ENCODE measurements at regions not wholly inside any gene's neighbourhood (a gene's known extent, or its start where the extent isn't known, plus 50 kb on each side); places are given as distances from the start of the nearest gene placed in this dataset.

- peak; percentile 63 for DNase-seq (ENCODE audit: low read depth)
- TF ChIP-seq CTCF (IDR thresholded peaks at IDR 0.05; ENCODE audit: insufficient read depth, low read depth, low read length) = no peak
- no peak overlapping the region for H3K4me3 ChIP-seq (ENCODE audit: low read depth, low read length)
Measured at GRCh38 chr6:144899161-144899560, 614.0 kb downstream of the UTRN start.

- H3K4me3 ChIP-seq (ENCODE audit: low read depth, low read length) = no peak overlapping the region
- DNase-seq (ENCODE audit: low read depth) = no peak
- TF ChIP-seq CTCF (IDR thresholded peaks at IDR 0.05; ENCODE audit: insufficient read depth, low read depth, low read length) = no peak
Measured at GRCh38 chr6:144901412-144901811, 616.3 kb downstream of the UTRN start.

GRCh38 chr6:144908004-144908403 is 622.9 kb downstream of the UTRN start:
- no peak for TF ChIP-seq CTCF (IDR thresholded peaks at IDR 0.05; ENCODE audit: insufficient read depth, low read depth, low read length)
- DNase-seq (ENCODE audit: low read depth) = no peak

GRCh38 chr6:144909753-144910285 is 624.7 kb downstream of the UTRN start:
- no peak for TF ChIP-seq CTCF (IDR thresholded peaks at IDR 0.05; ENCODE audit: insufficient read depth, low read depth, low read length)
- H3K4me3 ChIP-seq (ENCODE audit: low read depth, low read length) = no peak overlapping the region
- no peak for DNase-seq (ENCODE audit: low read depth)

More at GRCh38 chr6:144908004-144908403, 622.9 kb downstream of the UTRN start:
- H3K4me3 ChIP-seq (ENCODE audit: low read depth, low read length) = no peak overlapping the region

- no peak for DNase-seq (ENCODE audit: low read depth)
- no peak overlapping the region for H3K4me3 ChIP-seq (ENCODE audit: low read depth, low read length)
- no peak for TF ChIP-seq CTCF (IDR thresholded peaks at IDR 0.05; ENCODE audit: insufficient read depth, low read depth, low read length)
Measured at GRCh38 chr6:144911322-144911721, 626.2 kb downstream of the UTRN start.

- H3K4me3 ChIP-seq (ENCODE audit: low read depth, low read length) = no peak overlapping the region
- peak; percentile 83 for DNase-seq (ENCODE audit: low read depth)
- no peak for TF ChIP-seq CTCF (IDR thresholded peaks at IDR 0.05; ENCODE audit: insufficient read depth, low read depth, low read length)
Measured at GRCh38 chr6:144912474-144912873, 627.3 kb downstream of the UTRN start.

GRCh38 chr6:144918073-144918472 is 632.9 kb downstream of the UTRN start:
- DNase-seq (ENCODE audit: low read depth) = no peak
- H3K4me3 ChIP-seq (ENCODE audit: low read depth, low read length) = no peak overlapping the region
- no peak for TF ChIP-seq CTCF (IDR thresholded peaks at IDR 0.05; ENCODE audit: insufficient read depth, low read depth, low read length)

All from fibroblast of villous mesenchyme (primary cell).